ENCODE measurements at regions not wholly inside any gene's neighbourhood (a gene's known extent, or its start where the extent isn't known, plus 50 kb on each side); places are given as distances from the start of the nearest gene placed in this dataset.

GRCh38 chr15:73803806-73804205 is 50.7 kb upstream of the INSYN1 start:
- ChIA-PET CTCF (no interaction called here), POLR2A (no interaction called here)
- no peak for TF ChIP-seq ELF4 (IDR thresholded peaks at IDR 0.05)
- TF ChIP-seq NFRKB (IDR thresholded peaks at IDR 0.05): no peak
- no peak for TF ChIP-seq SP1 (IDR thresholded peaks at IDR 0.05)
- TF ChIP-seq FOXA1 (IDR thresholded peaks at IDR 0.05): no peak
- no peak for TF ChIP-seq FOXK2 (IDR thresholded peaks at IDR 0.05)
- no peak for DNase-seq (ENCODE audit: extremely low spot score)

- POLR2A ChIA-PET: no interaction called here
Observed at GRCh38 chr15:73805504-73806089, 52.4 kb upstream of the INSYN1 start.

DNA sequence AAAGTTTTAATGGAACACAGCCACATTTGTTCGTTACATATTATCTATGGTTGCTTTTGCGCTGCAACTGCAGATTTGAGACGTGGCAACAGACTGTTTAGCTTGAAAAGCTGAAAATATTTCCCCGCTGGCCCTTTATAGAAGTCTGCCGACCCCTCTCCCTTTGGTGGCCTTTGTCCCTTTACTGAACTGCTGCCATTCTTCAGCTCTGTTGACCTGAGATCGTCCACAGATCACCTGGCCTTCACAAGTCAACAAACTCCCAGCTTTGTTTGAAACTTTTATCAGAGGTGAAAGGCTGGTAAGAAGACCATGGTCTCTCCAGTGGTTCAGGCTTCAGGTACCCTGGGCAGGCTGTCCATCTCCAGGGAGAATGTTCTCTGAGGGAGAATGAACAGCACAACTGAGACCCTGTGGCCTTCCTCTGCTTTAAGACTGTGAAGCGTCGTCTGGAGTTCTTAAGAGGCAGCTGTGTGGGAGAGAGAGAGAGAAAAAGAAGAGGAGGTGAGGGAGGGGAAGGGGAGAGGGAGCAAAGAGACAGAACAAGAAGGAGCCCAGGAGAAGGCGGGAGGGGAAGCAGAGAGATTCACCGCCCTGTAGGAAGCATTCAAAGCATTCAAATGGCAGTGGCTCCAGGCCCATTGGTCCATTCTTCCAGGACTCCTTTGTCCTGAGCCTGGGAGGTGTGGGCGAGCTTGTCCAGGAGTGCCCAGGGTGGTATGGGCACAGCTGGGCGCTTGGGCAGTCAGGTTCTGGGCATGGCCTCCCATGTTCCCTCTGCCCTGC is 53.7 kb upstream of the INSYN1 start:
- POLR2A ChIA-PET: no interaction called here
- CTCF ChIA-PET: no interaction called here
- no peak for DNase-seq (ENCODE audit: extremely low spot score)
- no peak for TF ChIP-seq SUZ12 (IDR thresholded peaks at IDR 0.05)
- TF ChIP-seq FOXA1 (IDR thresholded peaks at IDR 0.05): no peak
- TF ChIP-seq ELF4 (IDR thresholded peaks at IDR 0.05): no peak
- TF ChIP-seq FOXM1 (IDR thresholded peaks at IDR 0.05; ENCODE audit: borderline replicate concordance): no peak
- TF ChIP-seq NFRKB (IDR thresholded peaks at IDR 0.05): no peak
- TF ChIP-seq TARDBP (IDR thresholded peaks at IDR 0.05): no peak
- TF ChIP-seq SP1 (IDR thresholded peaks at IDR 0.05): no peak
- TF ChIP-seq LEF1 (IDR thresholded peaks at IDR 0.05; ENCODE audit: borderline replicate concordance): no peak
- TF ChIP-seq BHLHE40 (IDR thresholded peaks at IDR 0.05; ENCODE audit: borderline replicate concordance): no peak
- no peak for TF ChIP-seq ARNT (IDR thresholded peaks at IDR 0.05)
- no peak for TF ChIP-seq FOXK2 (IDR thresholded peaks at IDR 0.05)
- no peak for TF ChIP-seq CTBP1 (IDR thresholded peaks at IDR 0.05; ENCODE audit: borderline replicate concordance)
- TF ChIP-seq HDGF (IDR thresholded peaks at IDR 0.05; ENCODE audit: borderline replicate concordance): no peak
- TF ChIP-seq, protein P1, sequence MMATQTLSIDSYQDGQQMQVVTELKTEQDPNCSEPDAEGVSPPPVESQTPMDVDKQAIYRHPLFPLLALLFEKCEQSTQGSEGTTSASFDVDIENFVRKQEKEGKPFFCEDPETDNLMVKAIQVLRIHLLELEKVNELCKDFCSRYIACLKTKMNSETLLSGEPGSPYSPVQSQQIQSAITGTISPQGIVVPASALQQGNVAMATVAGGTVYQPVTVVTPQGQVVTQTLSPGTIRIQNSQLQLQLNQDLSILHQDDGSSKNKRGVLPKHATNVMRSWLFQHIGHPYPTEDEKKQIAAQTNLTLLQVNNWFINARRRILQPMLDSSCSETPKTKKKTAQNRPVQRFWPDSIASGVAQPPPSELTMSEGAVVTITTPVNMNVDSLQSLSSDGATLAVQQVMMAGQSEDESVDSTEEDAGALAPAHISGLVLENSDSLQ (IDR thresholded peaks at IDR 0.05): no peak
- TF ChIP-seq ZNF384 (IDR thresholded peaks at IDR 0.05): no peak
- no peak for TF ChIP-seq L3MBTL2 (conservative IDR thresholded peaks at IDR 0.05)

More at GRCh38 chr15:73805504-73806089, 52.4 kb upstream of the INSYN1 start:
- TF ChIP-seq NFRKB (IDR thresholded peaks at IDR 0.05) (no peak), LEF1 (IDR thresholded peaks at IDR 0.05; ENCODE audit: borderline replicate concordance) (no peak), FOXM1 (IDR thresholded peaks at IDR 0.05; ENCODE audit: borderline replicate concordance) (no peak), SP1 (IDR thresholded peaks at IDR 0.05) (no peak), FOXK2 (IDR thresholded peaks at IDR 0.05) (no peak), FOXA1 (IDR thresholded peaks at IDR 0.05) (no peak), ELF4 (IDR thresholded peaks at IDR 0.05) (no peak), BHLHE40 (IDR thresholded peaks at IDR 0.05; ENCODE audit: borderline replicate concordance) (no peak), CTBP1 (IDR thresholded peaks at IDR 0.05; ENCODE audit: borderline replicate concordance) (no peak), ZNF384 (IDR thresholded peaks at IDR 0.05) (no peak)
- DNase-seq (ENCODE audit: extremely low spot score): no peak
- CTCF ChIA-PET: no interaction called here

GRCh38 chr15:73807865-73808264 is 54.7 kb upstream of the INSYN1 start:
- CTCF ChIA-PET: no interaction called here
- POLR2A ChIA-PET: no interaction called here
- DNase-seq (ENCODE audit: extremely low spot score): no peak
- TF ChIP-seq SP1 (IDR thresholded peaks at IDR 0.05) (no peak), FOXK2 (IDR thresholded peaks at IDR 0.05) (no peak), NFRKB (IDR thresholded peaks at IDR 0.05) (no peak), CTBP1 (IDR thresholded peaks at IDR 0.05; ENCODE audit: borderline replicate concordance) (no peak), L3MBTL2 (conservative IDR thresholded peaks at IDR 0.05) (no peak), ARNT (IDR thresholded peaks at IDR 0.05) (no peak), TARDBP (IDR thresholded peaks at IDR 0.05) (no peak), BHLHE40 (IDR thresholded peaks at IDR 0.05; ENCODE audit: borderline replicate concordance) (no peak), HDGF (IDR thresholded peaks at IDR 0.05; ENCODE audit: borderline replicate concordance) (no peak), SUZ12 (IDR thresholded peaks at IDR 0.05) (no peak), ELF4 (IDR thresholded peaks at IDR 0.05) (no peak), FOXM1 (IDR thresholded peaks at IDR 0.05; ENCODE audit: borderline replicate concordance) (no peak)
- TF ChIP-seq, protein P1 (IDR thresholded peaks at IDR 0.05): no peak

- DNase-seq (ENCODE audit: extremely low spot score): no peak
- ChIA-PET CTCF (no interaction called here), POLR2A (interaction anchor here (1.4 kb wide), 1 partner anchor 9 kb away, joined by 4 read pairs; no protein-coding TSS in a partner anchor)
- TF ChIP-seq HDGF (IDR thresholded peaks at IDR 0.05; ENCODE audit: borderline replicate concordance) (no peak), SUZ12 (IDR thresholded peaks at IDR 0.05) (no peak), BHLHE40 (IDR thresholded peaks at IDR 0.05; ENCODE audit: borderline replicate concordance) (no peak), ARNT (IDR thresholded peaks at IDR 0.05) (no peak)
Observed at GRCh38 chr15:73809728-73810501, 56.8 kb upstream of the INSYN1 start.

DNA sequence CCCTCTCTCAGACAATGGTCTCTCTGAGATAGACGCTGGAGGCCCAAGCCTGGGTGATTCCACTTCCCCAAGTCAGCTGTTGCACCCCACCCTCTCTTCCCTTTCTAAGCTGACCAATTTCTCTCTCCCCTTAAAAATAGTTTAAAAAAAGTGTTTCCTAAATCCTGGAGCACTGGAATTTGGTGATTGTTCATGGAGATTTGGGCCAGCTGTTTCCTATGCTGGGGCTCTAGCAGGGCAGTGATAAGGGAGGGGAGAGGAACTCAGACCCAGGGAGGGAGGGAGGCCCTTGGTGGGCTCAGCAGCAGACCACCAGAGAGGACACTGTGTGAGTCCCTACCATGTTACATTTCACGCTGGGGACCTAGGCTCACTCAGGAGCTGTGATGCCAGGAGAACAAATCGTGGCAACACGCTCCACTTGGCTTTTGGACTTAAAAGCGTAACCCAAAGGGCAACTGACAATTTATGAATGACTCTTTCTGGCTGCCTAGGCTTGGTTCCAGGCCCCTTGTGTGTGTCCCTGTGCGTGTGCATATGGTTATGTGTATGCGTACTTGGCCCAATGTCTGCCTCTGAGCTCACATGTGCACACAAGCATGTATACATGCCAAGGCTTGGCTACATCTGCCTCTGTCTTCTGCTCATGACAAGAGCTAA is 59.8 kb upstream of the INSYN1 start:
- ChIA-PET POLR2A (no interaction called here), CTCF (interaction anchor here (1.0 kb wide), 1 partner anchor 54 kb away, joined by 3 read pairs; no protein-coding TSS in a partner anchor)
- DNase-seq (ENCODE audit: extremely low spot score): no peak
- TF ChIP-seq FOXM1 (IDR thresholded peaks at IDR 0.05; ENCODE audit: borderline replicate concordance) (no peak), FOXK2 (IDR thresholded peaks at IDR 0.05) (no peak), ARNT (IDR thresholded peaks at IDR 0.05) (no peak), NFRKB (IDR thresholded peaks at IDR 0.05) (no peak), ELF4 (IDR thresholded peaks at IDR 0.05) (no peak), HDGF (IDR thresholded peaks at IDR 0.05; ENCODE audit: borderline replicate concordance) (no peak)
